WERI-Rb-1 (cell line): ENCODE measurements at regions not wholly inside any gene's neighbourhood (a gene's known extent, or its start where the extent isn't known, plus 50 kb on each side); places are given as distances from the start of the nearest gene placed in this dataset.

Experiments used
- DNase-seq: peaks from one replicate; pipeline ENCODE4 v3.0.0-alpha.2; 2020
- H3K27ac ChIP-seq: fragments of 250-450 bp; sonication (Bioruptor Pico); 2 replicates; pipeline ENCODE4 v1.5.1; 2020; ENCODE audit warnings: mild to moderate bottlenecking, moderate library complexity
- H3K27me3 ChIP-seq: fragments of 250-450 bp; sonication (Bioruptor Pico); 2 replicates; pipeline ENCODE4 v1.5.1; 2021; ENCODE audit warnings: mild to moderate bottlenecking, low read depth, moderate library complexity; ENCODE audit not compliant: insufficient read depth, severe bottlenecking
- H3K36me3 ChIP-seq: fragments of 250-450 bp; sonication (Bioruptor Pico); 2 replicates; pipeline ENCODE4 v1.5.1; 2020; ENCODE audit warnings: mild to moderate bottlenecking, moderate library complexity
- H3K4me3 ChIP-seq: 2 replicates; pipeline ENCODE4 v1.5.1; 2011; ENCODE audit warnings: low read depth, mild to moderate bottlenecking, control low read depth, low read length
- H3K9me3 ChIP-seq: fragments of 250-450 bp; sonication (Bioruptor Pico); 2 replicates; pipeline ENCODE4 v1.5.1; 2021; ENCODE audit warnings: mild to moderate bottlenecking, moderate library complexity; ENCODE audit not compliant: severe bottlenecking
- TF ChIP-seq, protein P1 (sequence below): IDR thresholded peaks from 2 replicates; pipeline ENCODE4 v1.5.1; 2011; ENCODE audit warnings: low read depth, mild to moderate bottlenecking, control low read depth, inconsistent platforms, low read length

DNA sequence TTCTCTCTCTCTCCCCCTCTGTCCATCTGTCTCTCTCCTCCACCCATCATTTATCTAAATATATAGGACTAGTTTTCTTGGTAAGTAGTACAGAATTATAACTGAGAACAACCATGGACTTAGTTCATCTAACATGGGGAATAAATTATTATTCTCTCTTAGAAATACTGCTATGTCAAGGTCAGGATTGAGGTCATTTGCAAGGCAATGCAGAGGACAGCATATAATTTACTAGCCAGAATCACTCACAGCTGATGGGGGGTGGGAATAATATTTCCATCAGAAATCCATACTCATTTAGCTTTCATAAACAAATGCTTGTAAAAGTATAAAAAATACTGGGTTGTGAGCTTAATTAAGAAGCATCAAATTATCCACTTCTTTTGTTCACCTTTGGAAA, 553.9 kb upstream of the POU3F2 start:
- Histone ChIP-seq H3K9me3 (no peaks in the 10 kb centered on the region), H3K4me3 (no peak overlapping the region), H3K27ac (no peak overlapping the region), H3K36me3 (no peaks in the 10 kb centered on the region), H3K27me3 (no peaks in the 10 kb centered on the region)
- DNase-seq: no peak
- TF ChIP-seq, protein P1, sequence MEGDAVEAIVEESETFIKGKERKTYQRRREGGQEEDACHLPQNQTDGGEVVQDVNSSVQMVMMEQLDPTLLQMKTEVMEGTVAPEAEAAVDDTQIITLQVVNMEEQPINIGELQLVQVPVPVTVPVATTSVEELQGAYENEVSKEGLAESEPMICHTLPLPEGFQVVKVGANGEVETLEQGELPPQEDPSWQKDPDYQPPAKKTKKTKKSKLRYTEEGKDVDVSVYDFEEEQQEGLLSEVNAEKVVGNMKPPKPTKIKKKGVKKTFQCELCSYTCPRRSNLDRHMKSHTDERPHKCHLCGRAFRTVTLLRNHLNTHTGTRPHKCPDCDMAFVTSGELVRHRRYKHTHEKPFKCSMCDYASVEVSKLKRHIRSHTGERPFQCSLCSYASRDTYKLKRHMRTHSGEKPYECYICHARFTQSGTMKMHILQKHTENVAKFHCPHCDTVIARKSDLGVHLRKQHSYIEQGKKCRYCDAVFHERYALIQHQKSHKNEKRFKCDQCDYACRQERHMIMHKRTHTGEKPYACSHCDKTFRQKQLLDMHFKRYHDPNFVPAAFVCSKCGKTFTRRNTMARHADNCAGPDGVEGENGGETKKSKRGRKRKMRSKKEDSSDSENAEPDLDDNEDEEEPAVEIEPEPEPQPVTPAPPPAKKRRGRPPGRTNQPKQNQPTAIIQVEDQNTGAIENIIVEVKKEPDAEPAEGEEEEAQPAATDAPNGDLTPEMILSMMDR: no peak

DNA sequence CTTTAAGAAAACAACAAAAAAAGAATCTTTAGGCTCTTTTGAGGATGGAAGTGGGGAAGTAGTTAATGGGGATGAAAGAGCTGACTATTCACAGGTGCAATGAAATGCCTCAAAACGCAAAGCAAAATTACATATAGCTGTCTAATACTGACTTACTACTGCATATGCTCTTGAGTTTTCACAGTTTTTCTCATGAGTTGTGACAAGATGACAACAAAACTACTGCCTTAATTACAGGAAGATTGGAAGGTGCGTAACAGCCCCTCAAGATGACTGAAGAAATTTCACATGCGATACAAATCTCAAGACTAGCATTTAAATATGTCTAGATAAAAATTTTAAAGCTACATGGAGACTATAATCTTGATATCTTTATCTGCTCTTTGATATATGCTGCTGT, 547.8 kb upstream of the POU3F2 start:
- Histone ChIP-seq H3K27me3 (no peaks in the 10 kb centered on the region), H3K36me3 (no peaks in the 10 kb centered on the region), H3K9me3 (no peaks in the 10 kb centered on the region), H3K27ac (no peak overlapping the region), H3K4me3 (no peak overlapping the region)
- TF ChIP-seq, protein P1: no peak
- DNase-seq: no peak

DNA sequence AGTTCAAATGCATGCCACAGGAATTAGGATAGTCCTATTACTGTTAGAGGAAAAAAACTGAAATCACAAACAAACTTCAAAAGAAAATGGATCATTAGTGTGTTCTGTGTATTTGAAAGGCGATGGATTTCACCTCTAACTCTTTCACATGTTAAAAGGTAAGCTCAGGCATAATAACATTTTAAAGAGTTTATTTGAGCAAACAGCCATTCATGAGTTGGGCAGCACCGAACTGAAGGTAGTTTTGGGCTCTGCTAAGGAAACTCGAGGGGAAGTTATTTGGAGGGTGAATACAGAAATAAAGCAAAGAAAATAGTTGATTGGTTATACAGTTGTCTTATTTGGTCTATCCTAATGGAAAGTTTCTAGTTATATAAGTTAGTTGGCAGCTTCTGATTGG, 546.5 kb upstream of the POU3F2 start:
- DNase-seq: no peak
- H3K36me3 ChIP-seq: no peaks in the 10 kb centered on the region
- no peak overlapping the region for H3K27ac ChIP-seq
- TF ChIP-seq, protein P1: no peak
- no peak overlapping the region for H3K4me3 ChIP-seq
- no peaks in the 10 kb centered on the region for H3K27me3 ChIP-seq
- H3K9me3 ChIP-seq: no peaks in the 10 kb centered on the region

DNA sequence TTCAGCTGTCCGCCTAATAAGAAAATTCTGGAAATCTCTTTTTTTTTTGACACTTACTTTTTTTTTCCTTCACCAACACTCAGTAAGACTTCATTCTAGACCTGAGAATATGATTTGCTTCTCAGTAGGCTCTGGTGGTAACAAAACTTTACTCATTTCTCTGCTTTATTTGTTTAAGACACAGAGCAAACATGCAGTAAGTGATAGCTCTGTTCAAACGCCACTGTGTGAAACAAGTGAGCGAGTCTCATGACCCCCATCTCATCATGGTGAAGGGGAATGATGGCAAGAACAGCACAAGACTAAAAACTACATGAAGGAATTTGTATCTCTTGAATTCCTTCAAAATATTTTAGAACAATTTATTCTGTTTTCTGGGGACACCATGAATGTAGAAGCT, 541.6 kb upstream of the POU3F2 start:
- Histone ChIP-seq H3K4me3 (no peak overlapping the region), H3K36me3 (no peaks in the 10 kb centered on the region), H3K27ac (no peak overlapping the region), H3K9me3 (no peaks in the 10 kb centered on the region), H3K27me3 (no peaks in the 10 kb centered on the region)
- TF ChIP-seq, protein P1: no peak
- DNase-seq: no peak

DNA sequence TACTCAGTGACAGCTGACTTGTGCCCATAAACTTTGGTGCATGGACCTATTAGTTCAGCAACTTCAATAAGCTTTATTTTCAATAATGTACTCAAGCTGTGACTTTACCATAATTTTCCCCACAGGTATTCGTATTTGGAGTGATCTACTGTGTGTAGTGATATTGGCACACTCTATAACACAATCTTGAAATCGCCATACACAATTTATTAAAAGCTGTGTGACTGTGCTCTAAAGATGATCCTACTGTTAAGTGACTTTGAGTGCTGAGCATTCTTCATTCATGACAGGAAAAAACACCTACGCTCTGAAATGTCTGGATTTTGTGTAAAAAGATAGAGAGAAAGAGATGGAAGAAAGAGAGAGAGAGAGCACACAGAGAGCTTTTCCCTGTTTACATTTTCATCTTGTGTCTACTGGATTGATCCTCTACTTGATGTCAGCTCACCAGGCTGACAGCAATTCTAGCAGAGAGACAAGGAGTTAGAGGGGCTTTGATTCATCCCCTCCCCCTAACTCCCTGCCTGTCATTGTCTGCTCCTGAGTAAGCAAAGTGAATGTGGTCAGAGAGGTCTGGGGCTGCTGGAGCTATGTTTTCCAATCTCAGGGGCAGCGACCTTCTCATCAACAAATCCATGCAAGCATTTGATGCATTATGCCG, 538.7 kb upstream of the POU3F2 start:
- H3K36me3 ChIP-seq: no peaks in the 10 kb centered on the region
- no peaks in the 10 kb centered on the region for H3K27me3 ChIP-seq
- H3K4me3 ChIP-seq: no peak overlapping the region
- no peaks in the 10 kb centered on the region for H3K9me3 ChIP-seq
- TF ChIP-seq, protein P1: no peak
- H3K27ac ChIP-seq: no peak overlapping the region
- DNase-seq: no peak

DNA sequence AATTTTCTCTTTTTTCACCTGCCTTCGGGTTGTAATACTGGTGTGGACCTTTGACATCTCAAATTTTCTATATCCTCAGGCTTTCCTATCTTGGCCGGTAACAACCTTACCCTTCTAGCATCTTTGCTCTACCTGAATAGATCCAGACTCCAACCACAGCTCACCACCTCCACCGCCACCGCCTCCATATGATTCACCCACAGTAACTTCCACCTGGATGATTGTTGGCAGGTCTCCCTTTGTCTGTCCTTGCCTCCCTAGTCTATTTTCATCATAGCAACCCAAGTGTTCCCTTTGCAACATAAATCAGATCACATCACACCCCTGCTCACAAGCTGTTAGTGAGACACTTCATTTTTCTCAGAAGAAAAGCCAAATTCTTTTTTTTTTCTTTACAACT, 525.8 kb upstream of the POU3F2 start:
- Histone ChIP-seq H3K36me3 (no peaks in the 10 kb centered on the region), H3K9me3 (no peaks in the 10 kb centered on the region), H3K27me3 (no peaks in the 10 kb centered on the region), H3K4me3 (no peak overlapping the region), H3K27ac (no peak overlapping the region)
- TF ChIP-seq, protein P1: no peak
- no peak for DNase-seq
